HUES6 (cell line): ENCODE measurements at regions not wholly inside any gene's neighbourhood (a gene's known extent, or its start where the extent isn't known, plus 50 kb on each side); places are given as distances from the start of the nearest gene placed in this dataset.
"Not testable (repeated sequence)": the region's sequence is repeated elsewhere in the genome, so short reads cannot be mapped to it uniquely, and the experiment has no call there.

Source experiments
- H3K27ac ChIP-seq: 2 replicates; pipeline ENCODE4 v1.7.0; 2013; ENCODE audit warnings: low read depth, mild to moderate bottlenecking, low read length, inconsistent platforms
- H3K27me3 ChIP-seq: 2 replicates; pipeline ENCODE4 v1.6.1; 2013; ENCODE audit warnings: low read length; ENCODE audit not compliant: control insufficient read depth, insufficient read depth
- H3K36me3 ChIP-seq: 2 replicates; pipeline ENCODE4 v1.6.1; 2013; ENCODE audit warnings: low read length; ENCODE audit not compliant: control insufficient read depth, insufficient read depth
- H3K4me1 ChIP-seq: 2 replicates; pipeline ENCODE4 v1.6.1; 2013; ENCODE audit warnings: low read length; ENCODE audit not compliant: control insufficient read depth, insufficient read depth
- H3K4me3 ChIP-seq: 2 replicates; pipeline ENCODE4 v1.5.1; 2013; ENCODE audit warnings: low read depth, low read length
- H3K9ac ChIP-seq: one replicate; pipeline ENCODE4 v1.6.1; 2013; ENCODE audit warnings: mild to moderate bottlenecking, low read length
- H3K9me3 ChIP-seq: 2 replicates; pipeline ENCODE4 v1.6.1; 2013; ENCODE audit warnings: low read depth, low read length; ENCODE audit not compliant: control insufficient read depth, insufficient read depth

GRCh38 chr2:176926453-176926852, 286.1 kb upstream of the HNRNPA3 start:
- Histone ChIP-seq H3K27ac (no peak overlapping the region), H3K36me3 (no peaks in the 10 kb centered on the region), H3K9me3 (peaks cover 8% of the 10 kb centered on the region; the same call in 1 of the 2 replicates), H3K27me3 (no peaks in the 10 kb centered on the region), H3K4me1 (no peaks in the 10 kb centered on the region), H3K9ac (no peak overlapping the region), H3K4me3 (no peak overlapping the region)

- not testable (repeated sequence) for H3K9me3 ChIP-seq, H3K9ac ChIP-seq, H3K4me1 ChIP-seq, H3K27me3 ChIP-seq, H3K27ac ChIP-seq, H3K4me3 ChIP-seq, H3K36me3 ChIP-seq
Measured at GRCh38 chr2:176929387-176929786, 283.2 kb upstream of the HNRNPA3 start.

DNA sequence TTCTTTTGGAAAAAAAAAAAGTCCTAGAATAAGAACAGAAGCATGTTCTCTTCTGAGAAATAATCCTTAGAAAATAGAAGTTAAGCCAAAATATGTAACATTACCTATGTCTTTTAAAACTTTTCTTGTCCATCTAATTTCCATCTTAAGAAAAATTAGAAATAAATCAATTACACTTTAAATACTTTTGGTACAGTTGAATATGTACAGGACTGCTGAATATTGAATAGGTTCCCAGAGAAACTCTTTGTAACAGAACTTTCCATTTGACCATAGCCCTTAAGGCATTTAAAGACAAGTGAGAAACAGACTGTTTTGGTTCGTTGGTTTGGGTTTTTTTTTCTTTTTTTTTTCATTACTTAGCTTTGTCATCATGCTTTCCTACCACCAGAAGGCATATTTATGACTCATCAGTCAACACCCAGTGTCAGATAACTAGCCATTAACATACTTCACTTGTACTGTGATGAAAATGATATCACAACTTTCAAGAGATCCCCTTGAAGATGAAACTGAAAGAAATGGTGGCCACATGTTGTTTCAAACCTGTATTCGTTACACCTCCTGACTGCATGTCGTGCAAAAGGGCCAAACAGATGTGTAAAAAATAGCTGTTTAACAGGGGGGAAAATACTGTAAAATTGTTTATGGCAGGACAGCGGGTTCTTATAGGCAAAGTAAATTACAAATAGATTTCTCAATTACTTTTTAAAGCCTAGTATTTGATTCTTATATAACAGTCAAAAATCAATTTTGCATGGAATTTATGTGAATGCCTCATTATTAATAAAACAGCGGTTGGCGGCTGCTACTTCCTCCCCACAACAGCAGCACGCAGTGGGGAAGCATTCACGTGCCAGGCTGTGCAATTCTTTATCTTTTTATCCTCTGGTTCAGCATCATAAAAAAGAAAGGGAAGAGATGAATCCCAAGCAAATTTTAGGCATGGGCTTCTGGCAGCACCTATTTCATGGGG, 280.7 kb upstream of the HNRNPA3 start:
- no peak overlapping the region for H3K9ac ChIP-seq
- no peaks in the 10 kb centered on the region for H3K27me3 ChIP-seq
- 0 out of 2 replicates have a peak, but pooled peaks cover 5% of the 10 kb centered on the region for H3K4me1 ChIP-seq
- 0 out of 2 replicates have a peak, but pooled peaks cover 4% of the 10 kb centered on the region for H3K9me3 ChIP-seq
- no peak overlapping the region for H3K4me3 ChIP-seq
- H3K27ac ChIP-seq = no peak overlapping the region
- no peaks in the 10 kb centered on the region for H3K36me3 ChIP-seq

- Histone ChIP-seq H3K36me3 (no peaks in the 10 kb centered on the region), H3K27me3 (no peaks in the 10 kb centered on the region), H3K27ac (no peak overlapping the region), H3K4me1 (0 out of 2 replicates have a peak, but pooled peaks cover 5% of the 10 kb centered on the region), H3K4me3 (no peak overlapping the region), H3K9ac (no peak overlapping the region), H3K9me3 (no peaks in the 10 kb centered on the region)
Measured at GRCh38 chr2:176934131-176934530, 278.5 kb upstream of the HNRNPA3 start.

- H3K9ac ChIP-seq = no peak overlapping the region
- 0 out of 2 replicates have a peak, but pooled peaks cover 5% of the 10 kb centered on the region for H3K4me1 ChIP-seq
- H3K4me3 ChIP-seq = no peak overlapping the region
- H3K36me3 ChIP-seq = no peaks in the 10 kb centered on the region
- no peak overlapping the region for H3K27ac ChIP-seq
- H3K27me3 ChIP-seq = no peaks in the 10 kb centered on the region
- no peaks in the 10 kb centered on the region for H3K9me3 ChIP-seq
Measured at GRCh38 chr2:176934869-176935415, 277.7 kb upstream of the HNRNPA3 start.

DNA sequence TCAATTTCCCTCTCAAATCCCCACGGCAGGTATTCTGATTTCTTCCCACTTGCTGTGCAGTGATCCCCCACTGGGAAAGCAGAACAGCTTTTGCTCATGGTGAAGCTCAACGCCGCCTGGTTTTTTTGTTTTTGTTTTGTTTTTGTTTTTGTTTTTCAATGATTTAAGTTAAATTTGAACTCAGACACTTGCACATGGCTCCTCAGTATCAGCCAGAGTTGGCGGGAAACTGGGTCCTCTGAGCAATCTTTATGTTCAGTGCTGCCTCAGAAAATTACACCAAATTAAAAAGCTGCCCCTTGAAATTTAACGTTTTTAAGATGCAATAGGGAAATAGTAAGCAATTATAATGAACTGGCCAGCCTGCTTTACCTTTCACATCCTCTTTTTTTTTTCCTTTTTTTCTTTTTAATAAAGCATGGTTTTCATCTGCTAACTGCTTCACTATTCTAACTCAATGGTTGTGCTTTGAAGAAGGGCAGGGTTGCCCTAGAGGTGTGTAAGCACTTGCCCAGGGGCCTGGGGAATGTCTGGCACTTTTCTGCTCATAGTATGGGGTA, 277.0 kb upstream of the HNRNPA3 start:
- Histone ChIP-seq H3K4me3 (no peak overlapping the region), H3K9me3 (no peaks in the 10 kb centered on the region), H3K36me3 (no peaks in the 10 kb centered on the region), H3K27me3 (no peaks in the 10 kb centered on the region), H3K4me1 (0 out of 2 replicates have a peak, but pooled peaks cover 5% of the 10 kb centered on the region), H3K9ac (no peak overlapping the region), H3K27ac (no peak overlapping the region)

DNA sequence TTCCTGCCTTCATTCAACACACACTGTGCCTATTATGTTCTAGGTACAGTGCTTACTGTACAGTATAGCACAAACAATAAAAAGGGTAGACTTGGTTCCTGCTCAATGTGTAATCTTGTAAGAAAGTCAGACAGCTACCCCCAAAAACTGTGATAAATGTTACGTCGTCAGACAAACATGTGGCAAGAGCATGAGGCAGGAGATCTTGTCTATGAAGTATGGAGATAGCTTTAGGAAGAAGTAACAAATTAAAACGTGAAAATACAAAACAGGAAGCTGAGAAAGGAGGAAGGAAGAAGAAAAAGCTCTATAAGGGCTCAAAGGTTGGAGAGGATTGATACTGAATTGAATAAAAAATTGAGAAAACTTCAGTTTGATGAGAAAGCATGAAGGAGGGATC, 276.2 kb upstream of the HNRNPA3 start:
- H3K4me3 ChIP-seq = no peak overlapping the region
- H3K4me1 ChIP-seq = 0 out of 2 replicates have a peak, but pooled peaks cover 5% of the 10 kb centered on the region
- H3K27me3 ChIP-seq = no peaks in the 10 kb centered on the region
- H3K36me3 ChIP-seq = no peaks in the 10 kb centered on the region
- H3K9ac ChIP-seq = no peak overlapping the region
- H3K9me3 ChIP-seq = no peaks in the 10 kb centered on the region
- no peak overlapping the region for H3K27ac ChIP-seq

DNA sequence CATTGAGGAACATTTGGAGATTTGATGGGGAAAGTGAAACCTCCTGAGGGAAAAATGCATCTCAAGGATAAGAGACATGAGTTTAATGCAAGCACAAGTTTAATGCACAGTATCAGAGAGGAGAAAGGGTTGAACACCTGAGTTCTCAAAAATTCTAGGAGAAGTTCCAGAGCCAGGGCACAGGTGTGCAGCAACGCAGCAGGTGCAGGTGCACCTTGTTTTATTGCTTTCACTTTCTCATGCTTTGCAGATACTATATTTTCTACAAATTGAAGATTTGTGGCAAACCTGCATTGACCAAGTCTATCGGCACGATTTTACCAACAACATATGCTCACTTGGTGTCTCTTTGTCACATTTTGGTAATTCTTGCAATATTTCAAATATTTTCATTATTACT, 267.6 kb upstream of the HNRNPA3 start:
- no peaks in the 10 kb centered on the region for H3K36me3 ChIP-seq
- H3K9ac ChIP-seq = no peak overlapping the region
- H3K4me3 ChIP-seq = no peak overlapping the region
- no peaks in the 10 kb centered on the region for H3K4me1 ChIP-seq
- H3K27ac ChIP-seq = no peak overlapping the region
- peaks cover 10% of the 10 kb centered on the region; the same call in 1 of the 2 replicates for H3K9me3 ChIP-seq
- H3K27me3 ChIP-seq = no peaks in the 10 kb centered on the region

GRCh38 chr2:176947754-176948153, 264.8 kb upstream of the HNRNPA3 start:
- Histone ChIP-seq H3K9me3 (peaks cover 10% of the 10 kb centered on the region; the same call in 1 of the 2 replicates), H3K4me1 (no peaks in the 10 kb centered on the region)

GRCh38 chr2:176951218-176951617, 261.4 kb upstream of the HNRNPA3 start:
- not testable (repeated sequence) for H3K4me3 ChIP-seq, H3K9ac ChIP-seq, H3K27ac ChIP-seq, H3K4me1 ChIP-seq, H3K36me3 ChIP-seq, H3K9me3 ChIP-seq, H3K27me3 ChIP-seq

More at GRCh38 chr2:176947754-176948153, 264.8 kb upstream of the HNRNPA3 start:
- Histone ChIP-seq H3K9ac (no peak overlapping the region), H3K4me3 (no peak overlapping the region), H3K27ac (no peak overlapping the region), H3K27me3 (no peaks in the 10 kb centered on the region), H3K36me3 (no peaks in the 10 kb centered on the region)

- no peaks in the 10 kb centered on the region for H3K36me3 ChIP-seq
- H3K27ac ChIP-seq = no peak overlapping the region
- no peak overlapping the region for H3K9ac ChIP-seq
- H3K9me3 ChIP-seq = no peaks in the 10 kb centered on the region
- peaks cover 9% of the 10 kb centered on the region for H3K4me1 ChIP-seq
- no peaks in the 10 kb centered on the region; the same call in 1 of the 2 replicates for H3K27me3 ChIP-seq
- H3K4me3 ChIP-seq = no peak overlapping the region
Measured at GRCh38 chr2:176956791-176957190, 255.8 kb upstream of the HNRNPA3 start.
